Endothelial cell of umbilical vein (primary cell): ENCODE measurements at regions not wholly inside any gene's neighbourhood (a gene's known extent, or its start where the extent isn't known, plus 50 kb on each side); places are given as distances from the start of the nearest gene placed in this dataset.

Experiments
- BruUV-seq: library from RNA; stranded (reverse); fragments of 400-500 nt; replicated peaks from 2 replicates; lab custom pipeline; 2021; lab: Mats Ljungman, UMichigan
- CTCF ChIA-PET: fragments of 300-600, 350-600 bp; sonication (Branson Sonifier 250); formaldehyde crosslinking; loops from one replicate; lab custom pipeline; 2021; ENCODE audit warnings: antibody characterized with exemption, inconsistent platforms; lab: Charles Lee
- POLR2A ChIA-PET: fragments of 300-600, 350-600 bp; sonication (Branson Sonifier 250); formaldehyde crosslinking; loops from one replicate; lab custom pipeline; 2021; ENCODE audit warnings: antibody characterized with exemption, inconsistent platforms; lab: Charles Lee
- DNase-seq: peaks from one replicate; pipeline ENCODE4 v3.0.0-alpha.2; 2011; ENCODE audit warnings: low read depth, low spot score
- FAIRE-seq: peaks from 2 replicates; lab custom pipeline; 2011; peaks lifted over from hg19 to GRCh38; lab: Jason Lieb, UNC
- H2AFZ ChIP-seq: 2 replicates; pipeline ENCODE4 v1.6.0; 2012; ENCODE audit warnings: low read depth, low read length, control low read depth, inconsistent platforms
- H3K27ac ChIP-seq: 2 replicates; pipeline ENCODE4 v1.5.1; 2011; ENCODE audit warnings: low read depth, mild to moderate bottlenecking, control low read depth, low read length, moderate library complexity; ENCODE audit not compliant: insufficient read depth
- H3K27me3 ChIP-seq, 2 experiments: 2 replicates each; pipeline versions ENCODE4 v1.6.0 to v1.6.1; 2011; ENCODE audit warnings: low read length in 2 of 2, mixed read lengths in 1 of 2; ENCODE audit not compliant: control insufficient read depth in 2 of 2, insufficient read depth in 2 of 2
- H3K36me3 ChIP-seq, 2 experiments: 2 replicates in 1 of 2; 3 replicates in 1 of 2; pipeline ENCODE4 v1.5.1; 2011; ENCODE audit warnings: low read length in 2 of 2, mild to moderate bottlenecking in 1 of 2, moderate library complexity in 1 of 2; ENCODE audit not compliant: control insufficient read depth in 2 of 2, insufficient read depth in 2 of 2; ENCODE audit errors: extremely low read depth in 1 of 2
- H3K4me1 ChIP-seq: 3 replicates; pipeline ENCODE4 v1.5.1; 2011; ENCODE audit warnings: mild to moderate bottlenecking, low read length; ENCODE audit not compliant: control insufficient read depth, insufficient read depth; ENCODE audit errors: extremely low read depth
- H3K4me2 ChIP-seq: 2 replicates; pipeline ENCODE4 v1.6.1; 2011; ENCODE audit warnings: low read length, control low read depth, mixed read lengths; ENCODE audit not compliant: insufficient read depth
- H3K4me3 ChIP-seq, 3 experiments: fragments of 200-600 bp in 1 of 3; sonication (generic), shearing (Covaris generic) in 1 of 3; replicated peaks in 1 of 3; 2 replicates each; pipeline ENCODE4 v1.5.1; 2011 to 2016; ENCODE audit warnings: control low read depth in 3 of 3, low read length in 3 of 3, mild to moderate bottlenecking in 2 of 3, inconsistent platforms in 1 of 3, low read depth in 1 of 3, moderate library complexity in 1 of 3; ENCODE audit not compliant: insufficient read depth in 1 of 3
- H3K79me2 ChIP-seq: 2 replicates; pipeline ENCODE4 v1.6.0; 2012; ENCODE audit warnings: low read length, inconsistent platforms; ENCODE audit not compliant: control insufficient read depth, insufficient read depth
- H3K9ac ChIP-seq: replicated peaks from 2 replicates; pipeline ENCODE3; 2011; ENCODE audit warnings: low read length, control low read depth; ENCODE audit not compliant: insufficient read depth; ENCODE audit errors: extremely low read depth
- H3K9me1 ChIP-seq: replicated peaks from 3 replicates; pipeline ENCODE4 v1.6.0; 2011; ENCODE audit warnings: mild to moderate bottlenecking, low read length; ENCODE audit not compliant: control insufficient read depth, insufficient read depth; ENCODE audit errors: extremely low read depth
- H3K9me3 ChIP-seq: replicated peaks from 2 replicates; pipeline ENCODE4 v1.5.1; 2012; ENCODE audit warnings: low read length, inconsistent platforms; ENCODE audit not compliant: control insufficient read depth, insufficient read depth
- H4K20me1 ChIP-seq: replicated peaks from 2 replicates; pipeline ENCODE3; 2011; ENCODE audit warnings: mild to moderate bottlenecking, low read length; ENCODE audit not compliant: control insufficient read depth, insufficient read depth; ENCODE audit errors: extremely low read depth
- CTCF ChIP-seq, 2 donors: IDR thresholded peaks; 1 replicate in 1 of 2; 2 replicates in 1 of 2; pipeline ENCODE4 v1.5.1; 2011; ENCODE audit warnings: low read length in 2 of 2, mild to moderate bottlenecking in 2 of 2, moderate library complexity in 2 of 2, control low read depth in 1 of 2, inconsistent platforms in 1 of 2, low read depth in 1 of 2; ENCODE audit not compliant: insufficient read depth in 1 of 2; ENCODE audit errors: extremely low read depth in 1 of 2
- EZH2 ChIP-seq: IDR thresholded peaks from 2 replicates; pipeline ENCODE4 v1.6.1; 2012; ENCODE audit warnings: borderline replicate concordance, low read depth, mild to moderate bottlenecking, moderate library complexity, low read length, inconsistent platforms; ENCODE audit not compliant: severe bottlenecking
- FOS ChIP-seq: IDR thresholded peaks from 2 replicates; pipeline ENCODE4 v1.6.1; 2011; ENCODE audit warnings: mild to moderate bottlenecking, low read length, moderate library complexity, borderline replicate concordance; ENCODE audit not compliant: insufficient read depth
- GATA2 ChIP-seq: IDR thresholded peaks from 2 replicates; pipeline ENCODE4 v1.7.0; 2011; ENCODE audit warnings: low read depth, mild to moderate bottlenecking, moderate library complexity, mixed read lengths, low read length; ENCODE audit not compliant: insufficient read length, insufficient read depth
- JUN ChIP-seq: IDR thresholded peaks from 2 replicates; pipeline ENCODE4 v1.6.1; 2011; ENCODE audit warnings: borderline replicate concordance, low read depth; ENCODE audit not compliant: insufficient read length, insufficient read depth
- MAX ChIP-seq: IDR thresholded peaks from 2 replicates; pipeline ENCODE4 v1.6.1; 2011; ENCODE audit not compliant: insufficient read depth, insufficient read length
- MYC ChIP-seq: IDR thresholded peaks from one replicate; pipeline ENCODE4 v1.6.1; 2011; ENCODE audit warnings: mild to moderate bottlenecking, low read depth, low read length
- POLR2A ChIP-seq: IDR thresholded peaks from 2 replicates; pipeline ENCODE4 v1.6.1; 2012; ENCODE audit warnings: low read depth, mild to moderate bottlenecking, control low read depth, low read length
- POLR2AphosphoS5 ChIP-seq: IDR thresholded peaks from 2 replicates; pipeline ENCODE4 v1.6.1; 2012; ENCODE audit warnings: low read depth, mild to moderate bottlenecking, control low read depth, low read length, moderate library complexity; ENCODE audit not compliant: insufficient read depth
- dilution Hi-C: fragments of 300-500 bp; cut with MboI; formaldehyde crosslinking; loops from one replicate; pipeline ENCODE4 v1.15.0; 2019; ENCODE audit warnings: low sequenced_read_pairs; ENCODE audit not compliant: extremely low pct_ligation_motif_present
- intact Hi-C: fragments of 100-400 bp; cut with micrococcal nuclease; formaldehyde crosslinking; loops from one replicate; pipeline ENCODE4 v1.10.0; 2022

GRCh38 chr3:161575901-161576300, 79.3 kb downstream of the OTOL1 start:
- Histone ChIP-seq H3K27me3 (no peaks in the 10 kb centered on the region), H3K9ac (no peak overlapping the region), H3K4me2 (no peak overlapping the region), H3K36me3 (no peaks in the 10 kb centered on the region), H3K27ac (no peak overlapping the region), H3K4me3 (no peak overlapping the region), H3K9me3 (no peaks in the 10 kb centered on the region), H4K20me1 (no peaks in the 10 kb centered on the region), H2AFZ (no peak overlapping the region), H3K79me2 (no peaks in the 10 kb centered on the region), H3K9me1 (no peaks in the 10 kb centered on the region), H3K4me1 (no peaks in the 10 kb centered on the region)
- POLR2A ChIA-PET: no interaction called here
- intact Hi-C loops: no loop called here
- no peak for TF ChIP-seq JUN
- no peak for TF ChIP-seq EZH2
- TF ChIP-seq POLR2A: no peak
- no peak for TF ChIP-seq POLR2AphosphoS5
- no peak for TF ChIP-seq MAX
- no peak for TF ChIP-seq FOS
- TF ChIP-seq CTCF (IDR thresholded peaks at IDR 0.05; ENCODE audit: extremely low read depth in 1 of 2, insufficient read depth in 1 of 2, low read depth in 1 of 2, low read length in 2 of 2): no peak
- no peak for TF ChIP-seq GATA2
- TF ChIP-seq MYC: no peak
- dilution Hi-C loops: no loop called here
- CTCF ChIA-PET: no interaction called here
- FAIRE-seq (no peak), DNase-seq (no peak)
- no TSS peak for BruUV-seq
